ENCODE measurements at regions not wholly inside any gene's neighbourhood (a gene's known extent, or its start where the extent isn't known, plus 50 kb on each side); places are given as distances from the start of the nearest gene placed in this dataset.

DNA sequence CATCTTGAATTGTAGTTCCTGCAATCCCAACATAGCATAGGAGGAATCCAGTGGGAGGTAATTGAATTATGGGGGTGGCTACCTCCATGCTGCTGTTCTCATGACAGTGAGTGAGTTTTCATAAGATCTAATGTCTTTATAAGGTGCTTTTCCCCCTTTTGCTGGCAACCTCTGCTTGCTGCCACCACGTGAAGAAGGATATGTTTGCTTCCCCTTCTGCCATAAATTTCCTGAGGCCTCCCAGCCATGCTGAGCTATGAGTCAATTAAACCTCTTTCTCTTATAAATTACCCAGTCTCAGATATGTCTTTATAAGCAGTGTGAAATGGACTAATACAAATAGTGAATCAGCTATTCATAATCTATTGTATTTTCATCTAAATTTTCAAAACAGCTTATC is 537.3 kb downstream of the EPHA3 start:
- TF ChIP-seq, protein P1, sequence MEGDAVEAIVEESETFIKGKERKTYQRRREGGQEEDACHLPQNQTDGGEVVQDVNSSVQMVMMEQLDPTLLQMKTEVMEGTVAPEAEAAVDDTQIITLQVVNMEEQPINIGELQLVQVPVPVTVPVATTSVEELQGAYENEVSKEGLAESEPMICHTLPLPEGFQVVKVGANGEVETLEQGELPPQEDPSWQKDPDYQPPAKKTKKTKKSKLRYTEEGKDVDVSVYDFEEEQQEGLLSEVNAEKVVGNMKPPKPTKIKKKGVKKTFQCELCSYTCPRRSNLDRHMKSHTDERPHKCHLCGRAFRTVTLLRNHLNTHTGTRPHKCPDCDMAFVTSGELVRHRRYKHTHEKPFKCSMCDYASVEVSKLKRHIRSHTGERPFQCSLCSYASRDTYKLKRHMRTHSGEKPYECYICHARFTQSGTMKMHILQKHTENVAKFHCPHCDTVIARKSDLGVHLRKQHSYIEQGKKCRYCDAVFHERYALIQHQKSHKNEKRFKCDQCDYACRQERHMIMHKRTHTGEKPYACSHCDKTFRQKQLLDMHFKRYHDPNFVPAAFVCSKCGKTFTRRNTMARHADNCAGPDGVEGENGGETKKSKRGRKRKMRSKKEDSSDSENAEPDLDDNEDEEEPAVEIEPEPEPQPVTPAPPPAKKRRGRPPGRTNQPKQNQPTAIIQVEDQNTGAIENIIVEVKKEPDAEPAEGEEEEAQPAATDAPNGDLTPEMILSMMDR (IDR thresholded peaks at IDR 0.05; ENCODE audit: low read depth, low read length), result no peak
- POLR2A ChIA-PET, result no interaction called here
- DNase-seq (ENCODE audit: low read depth, low spot score), result no peak
- H3K4me3 ChIP-seq (ENCODE audit: low read depth, low read length), result no peak overlapping the region
- H3K27ac ChIP-seq (ENCODE audit: low read depth, low read length), result no peak overlapping the region
- CTCF ChIA-PET, result no interaction called here
- no peaks in the 10 kb centered on the region for H3K27me3 ChIP-seq (ENCODE audit: control insufficient read depth, insufficient read depth, low read length)
- H3K9me3 ChIP-seq (ENCODE audit: control insufficient read depth, insufficient read depth, low read length), result no peaks in the 10 kb centered on the region

DNA sequence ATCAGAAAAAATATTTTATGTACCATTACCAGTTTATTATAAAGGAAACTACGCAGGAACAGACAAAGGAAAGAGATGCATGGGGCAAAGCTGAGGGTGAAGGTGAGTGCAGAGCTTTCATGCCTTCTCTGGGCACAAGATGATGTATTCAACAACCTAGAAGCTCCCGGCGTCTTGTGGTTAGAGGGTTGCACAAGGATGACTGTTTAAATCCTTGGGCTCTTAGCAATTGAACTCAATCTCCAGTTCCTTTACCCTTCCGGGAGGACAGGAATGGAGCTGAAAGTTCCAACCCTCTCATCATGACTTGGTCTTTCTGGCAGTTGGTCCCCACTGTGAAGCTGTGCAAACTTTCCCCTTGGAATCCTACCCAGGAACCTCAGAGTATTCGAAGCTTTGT is 542.0 kb downstream of the EPHA3 start:
- Histone ChIP-seq H3K4me3 (ENCODE audit: low read depth, low read length) (no peak overlapping the region), H3K27me3 (ENCODE audit: control insufficient read depth, insufficient read depth, low read length) (no peaks in the 10 kb centered on the region), H3K27ac (ENCODE audit: low read depth, low read length) (no peak overlapping the region), H3K9me3 (ENCODE audit: control insufficient read depth, insufficient read depth, low read length) (no peaks in the 10 kb centered on the region)
- ChIA-PET CTCF (no interaction called here), POLR2A (no interaction called here)
- TF ChIP-seq, protein P1 (IDR thresholded peaks at IDR 0.05; ENCODE audit: low read depth, low read length), result no peak
- no peak for DNase-seq (ENCODE audit: low read depth, low spot score)

DNA sequence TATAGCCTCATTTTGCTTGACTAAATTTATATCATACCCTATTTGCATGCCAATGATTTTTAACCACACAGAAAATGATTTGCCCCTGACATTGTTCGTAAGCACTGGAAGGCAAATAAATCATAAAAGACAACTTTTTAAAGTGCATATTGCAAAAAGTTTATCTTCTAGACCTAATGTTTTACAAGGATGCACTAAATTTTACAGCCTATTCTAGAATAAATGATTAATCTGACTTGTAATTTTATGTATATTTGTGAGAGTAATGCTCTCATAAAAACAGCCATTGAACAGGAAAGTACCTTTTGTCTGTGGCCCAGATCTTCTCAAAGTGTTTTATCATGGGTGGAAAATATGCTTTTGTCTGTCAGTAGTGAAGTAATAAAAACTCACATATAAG is 546.6 kb downstream of the EPHA3 start:
- no peak overlapping the region for H3K27ac ChIP-seq (ENCODE audit: low read depth, low read length)
- no peaks in the 10 kb centered on the region for H3K27me3 ChIP-seq (ENCODE audit: control insufficient read depth, insufficient read depth, low read length)
- ChIA-PET CTCF (no interaction called here), POLR2A (no interaction called here)
- TF ChIP-seq, protein P1 (IDR thresholded peaks at IDR 0.05; ENCODE audit: low read depth, low read length), result no peak
- H3K9me3 ChIP-seq (ENCODE audit: control insufficient read depth, insufficient read depth, low read length), result no peaks in the 10 kb centered on the region
- DNase-seq (ENCODE audit: low read depth, low spot score), result no peak
- no peak overlapping the region for H3K4me3 ChIP-seq (ENCODE audit: low read depth, low read length)

DNA sequence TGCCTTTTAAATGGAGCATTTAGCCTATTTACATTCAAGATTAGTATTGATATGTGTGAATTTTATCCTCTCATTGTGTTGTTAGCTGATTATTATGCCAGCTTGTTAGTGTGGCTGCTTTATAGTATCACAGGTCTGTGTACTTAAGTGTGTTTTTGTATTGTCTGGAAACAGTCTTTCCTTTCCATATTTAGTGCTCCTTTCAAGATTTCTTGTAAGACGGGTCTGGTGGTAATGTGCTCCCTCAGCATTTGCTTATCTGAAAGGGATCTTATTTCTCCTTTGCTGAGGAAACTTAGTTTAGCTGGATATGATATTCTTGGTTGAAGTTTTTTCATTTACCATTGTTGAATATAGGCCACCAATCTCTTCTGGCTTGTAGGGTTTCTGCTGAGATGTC is 549.0 kb downstream of the EPHA3 start:
- POLR2A ChIA-PET, result no interaction called here
- no peaks in the 10 kb centered on the region for H3K27me3 ChIP-seq (ENCODE audit: control insufficient read depth, insufficient read depth, low read length)
- TF ChIP-seq, protein P1 (IDR thresholded peaks at IDR 0.05; ENCODE audit: low read depth, low read length), result no peak
- H3K9me3 ChIP-seq (ENCODE audit: control insufficient read depth, insufficient read depth, low read length), result no peaks in the 10 kb centered on the region
- no peak overlapping the region for H3K27ac ChIP-seq (ENCODE audit: low read depth, low read length)
- no peak overlapping the region for H3K4me3 ChIP-seq (ENCODE audit: low read depth, low read length)
- CTCF ChIA-PET, result no interaction called here
- DNase-seq (ENCODE audit: low read depth, low spot score), result no peak

DNA sequence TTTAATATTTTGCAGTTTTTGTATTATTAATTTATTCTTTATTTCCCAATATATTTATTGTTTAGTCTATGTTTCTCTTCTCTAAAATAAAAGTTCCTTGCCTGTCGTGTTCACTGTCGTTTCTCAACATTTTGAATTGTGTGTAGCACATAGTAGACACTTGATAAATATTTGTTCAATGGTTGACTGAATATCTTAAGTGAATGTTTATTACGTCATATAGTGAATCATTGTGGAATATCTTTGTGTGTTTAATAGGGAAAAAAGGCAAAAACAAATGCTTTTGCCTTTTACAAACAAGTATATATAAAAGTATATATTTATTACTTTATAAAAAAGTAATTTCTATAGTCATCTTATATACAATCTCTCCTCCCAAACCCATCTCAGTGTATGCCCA is 572.3 kb downstream of the EPHA3 start:
- Histone ChIP-seq H3K9me3 (ENCODE audit: control insufficient read depth, insufficient read depth, low read length) (no peaks in the 10 kb centered on the region), H3K27ac (ENCODE audit: low read depth, low read length) (no peak overlapping the region), H3K27me3 (ENCODE audit: control insufficient read depth, insufficient read depth, low read length) (no peaks in the 10 kb centered on the region), H3K4me3 (ENCODE audit: low read depth, low read length) (no peak overlapping the region)
- CTCF ChIA-PET, result no interaction called here
- POLR2A ChIA-PET, result no interaction called here
- TF ChIP-seq, protein P1 (IDR thresholded peaks at IDR 0.05; ENCODE audit: low read depth, low read length), result no peak
- DNase-seq (ENCODE audit: low read depth, low spot score), result no peak
